Endodermal cell (in vitro differentiated cells): ENCODE measurements at regions not wholly inside any gene's neighbourhood (a gene's known extent, or its start where the extent isn't known, plus 50 kb on each side); places are given as distances from the start of the nearest gene placed in this dataset.

Experiments
- DNase-seq: peaks from one replicate; pipeline ENCODE4 v3.0.0-alpha.2; 2017
- H3K27ac ChIP-seq: 2 replicates; pipeline ENCODE4 v1.5.1; 2013; ENCODE audit warnings: mild to moderate bottlenecking, low read depth, low read length, moderate library complexity
- H3K27me3 ChIP-seq: 2 replicates; pipeline ENCODE4 v1.6.1; 2013; ENCODE audit warnings: mild to moderate bottlenecking, low read length, moderate library complexity; ENCODE audit not compliant: insufficient read depth, control insufficient read depth, poor library complexity, severe bottlenecking
- H3K36me3 ChIP-seq: 2 replicates; pipeline ENCODE4 v1.7.0; 2013; ENCODE audit warnings: mild to moderate bottlenecking, low read length, moderate library complexity; ENCODE audit not compliant: control insufficient read depth, insufficient read depth
- H3K4me1 ChIP-seq: one replicate; pipeline ENCODE4 v1.7.0; 2013; ENCODE audit warnings: low read length; ENCODE audit not compliant: control insufficient read depth, insufficient read depth
- H3K4me3 ChIP-seq: 2 replicates; pipeline ENCODE4 v1.5.1; 2013; ENCODE audit warnings: mild to moderate bottlenecking, low read length, moderate library complexity
- H3K9ac ChIP-seq: 2 replicates; pipeline ENCODE4 v1.6.1; 2013; ENCODE audit warnings: mild to moderate bottlenecking, low read length, moderate library complexity; ENCODE audit not compliant: poor library complexity, severe bottlenecking; ENCODE audit errors: extremely low read depth
- H3K9me3 ChIP-seq: 2 replicates; pipeline ENCODE4 v1.6.1; 2013; ENCODE audit warnings: mild to moderate bottlenecking, low read length, moderate library complexity; ENCODE audit not compliant: control insufficient read depth
- H3K27ac Mint-ChIP-seq: 2 replicates; pipeline ENCODE4 v1.8.0; 2020; ENCODE audit warnings: mixed read lengths
- H3K27me3 Mint-ChIP-seq: 2 replicates; pipeline ENCODE4 v1.8.0; 2021; ENCODE audit warnings: mild to moderate bottlenecking, mixed read lengths; ENCODE audit not compliant: insufficient read depth
- H3K36me3 Mint-ChIP-seq: 2 replicates; pipeline ENCODE4 v1.8.0; 2020; ENCODE audit warnings: low read depth, mixed read lengths
- H3K4me1 Mint-ChIP-seq: 2 replicates; pipeline ENCODE4 v1.8.0; 2020; ENCODE audit warnings: mixed read lengths
- H3K4me3 Mint-ChIP-seq: 2 replicates; pipeline ENCODE4 v1.8.0; 2020; ENCODE audit warnings: mild to moderate bottlenecking, moderate library complexity, mixed read lengths
- H3K9me3 Mint-ChIP-seq: 2 replicates; pipeline ENCODE4 v1.8.0; 2020; ENCODE audit warnings: mild to moderate bottlenecking, mixed read lengths
- CTCF ChIP-seq: fragments of 200-600 bp; sonication (generic); conservative IDR thresholded peaks from 2 replicates; pipeline ENCODE4 v1.5.0; 2021; ENCODE audit warnings: antibody characterized with exemption, mild to moderate bottlenecking
- WGBS, 2 experiments: methylation state at CpG; one replicate each; pipeline versions ENCODE4 v1.1.5 to v1.1.7; 2013; ENCODE audit warnings: missing lambda C conversion rate in 2 of 2, mixed read lengths in 1 of 2; ENCODE audit not compliant: insufficient coverage in 1 of 2, insufficient read length in 1 of 2; 5-methylcytosine and 5-hydroxymethylcytosine counted together

- no peak overlapping the region for H3K27ac Mint-ChIP-seq
- WGBS, 2 experiments, result 86 to 90% methylated on average over 1 to 3 of the region's 3 CpGs
Measured at GRCh38 chr6:42503894-42504293, 52.2 kb upstream of the TRERF1 start.

DNA sequence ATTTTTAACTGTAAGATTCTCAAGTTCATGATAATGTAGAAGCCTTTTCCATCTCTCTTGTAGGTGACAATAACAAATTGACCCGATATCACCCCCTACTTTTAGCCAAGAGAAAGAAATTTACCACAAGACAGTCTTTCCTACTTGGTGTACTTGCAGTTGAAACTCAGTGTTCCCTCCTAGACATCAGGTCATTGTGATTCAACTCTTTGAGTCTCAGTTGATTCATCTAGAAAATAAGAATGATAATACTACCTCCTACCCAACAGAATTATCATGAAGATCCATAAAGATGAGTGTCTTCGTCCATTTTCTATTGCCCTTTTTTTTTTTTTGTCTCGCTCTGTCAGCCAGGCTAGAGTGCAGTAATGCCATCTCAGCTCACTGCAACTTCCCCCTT lies 51.3 kb upstream of the TRERF1 start:
- Mint-ChIP-seq H3K4me3 (no peak overlapping the region), H3K36me3 (no peaks in the 10 kb centered on the region), H3K27ac (no peak overlapping the region), H3K4me1 (no peaks in the 10 kb centered on the region), H3K27me3 (no peaks in the 10 kb centered on the region), H3K9me3 (no peaks in the 10 kb centered on the region)
- Histone ChIP-seq H3K9ac (no peak overlapping the region), H3K9me3 (no peaks in the 10 kb centered on the region), H3K4me3 (no peak overlapping the region), H3K36me3 (no peaks in the 10 kb centered on the region), H3K27me3 (no peaks in the 10 kb centered on the region), H3K27ac (no peak overlapping the region), H3K4me1 (no peaks in the 10 kb centered on the region)
- no peak for TF ChIP-seq CTCF
- 88 to 90% methylated on average over 2 to 3 of the region's 3 CpGs for WGBS, 2 experiments
- no peak for DNase-seq

More at GRCh38 chr6:42503894-42504293, 52.2 kb upstream of the TRERF1 start:
- DNase-seq, result no peak
- no peaks in the 10 kb centered on the region for H3K9me3 Mint-ChIP-seq
- H3K36me3 Mint-ChIP-seq, result no peaks in the 10 kb centered on the region
- no peak overlapping the region for H3K27ac ChIP-seq
- H3K4me1 Mint-ChIP-seq, result no peaks in the 10 kb centered on the region
- no peaks in the 10 kb centered on the region for H3K4me1 ChIP-seq
- H3K4me3 Mint-ChIP-seq, result no peak overlapping the region
- no peaks in the 10 kb centered on the region for H3K36me3 ChIP-seq
- H3K27me3 ChIP-seq, result no peaks in the 10 kb centered on the region
- H3K9me3 ChIP-seq, result no peaks in the 10 kb centered on the region
- H3K9ac ChIP-seq, result no peak overlapping the region
- no peaks in the 10 kb centered on the region for H3K27me3 Mint-ChIP-seq
- no peak for TF ChIP-seq CTCF
- no peak overlapping the region for H3K4me3 ChIP-seq

GRCh38 chr6:42502127-42502526 lies 50.4 kb upstream of the TRERF1 start:
- Histone ChIP-seq H3K4me3 (no peak overlapping the region), H3K27me3 (no peaks in the 10 kb centered on the region), H3K36me3 (no peaks in the 10 kb centered on the region), H3K9ac (no peak overlapping the region), H3K27ac (no peak overlapping the region), H3K4me1 (no peaks in the 10 kb centered on the region), H3K9me3 (no peaks in the 10 kb centered on the region)
- H3K36me3 Mint-ChIP-seq, result no peaks in the 10 kb centered on the region
- H3K4me3 Mint-ChIP-seq, result no peak overlapping the region
- H3K4me1 Mint-ChIP-seq, result no peaks in the 10 kb centered on the region
- no peak for DNase-seq
- no peak for TF ChIP-seq CTCF
- H3K27ac Mint-ChIP-seq, result no peak overlapping the region
- H3K9me3 Mint-ChIP-seq, result no peaks in the 10 kb centered on the region
- WGBS, 2 experiments, result 91 to 100% methylated on average over 1 of the region's 1 CpG
- H3K27me3 Mint-ChIP-seq, result peaks cover 6% of the 10 kb centered on the region
